SU-DHL-6 (cell line): ENCODE measurements at regions not wholly inside any gene's neighbourhood (a gene's known extent, or its start where the extent isn't known, plus 50 kb on each side); places are given as distances from the start of the nearest gene placed in this dataset.
"Not testable (repeated sequence)": the region's sequence is repeated elsewhere in the genome, so short reads cannot be mapped to it uniquely, and the experiment has no call there.

ENCODE experiments used
- H2AFZ ChIP-seq: fragments of 200-600 bp; sonication (generic); 2 replicates; pipeline ENCODE4 v1.6.1; 2014; ENCODE audit warnings: low read depth, mild to moderate bottlenecking, moderate library complexity, mixed read lengths, antibody characterized with exemption, low read length; ENCODE audit not compliant: severe bottlenecking
- H3F3A ChIP-seq: fragments of 200-600 bp; shearing (Covaris generic); 2 replicates; pipeline ENCODE4 v1.6.0; 2016; ENCODE audit warnings: antibody characterized with exemption, mild to moderate bottlenecking; ENCODE audit not compliant: insufficient read depth
- H3K27ac ChIP-seq: fragments of 200-600 bp; sonication (generic); 2 replicates; pipeline ENCODE4 v1.5.1; 2016; ENCODE audit warnings: low read depth, mild to moderate bottlenecking, low read length, moderate library complexity, mixed read lengths
- H3K27me3 ChIP-seq: fragments of 200-600 bp; sonication (generic), shearing (Covaris generic); 2 replicates; pipeline ENCODE4 v1.6.0; 2014; ENCODE audit warnings: mild to moderate bottlenecking, low read length
- H3K36me3 ChIP-seq: fragments of 200-600 bp; sonication (generic); 2 replicates; pipeline ENCODE4 v1.6.1; 2014; ENCODE audit warnings: mild to moderate bottlenecking, low read length, mixed read lengths
- H3K4me2 ChIP-seq: fragments of 300-600, 200-600 bp; shearing (Covaris generic), sonication (generic); 2 replicates; pipeline ENCODE4 v1.6.0; 2014; ENCODE audit warnings: low read length, low read depth, mild to moderate bottlenecking; ENCODE audit not compliant: poor library complexity, severe bottlenecking
- H3K4me3 ChIP-seq: fragments of 200-600 bp; sonication (generic); 2 replicates; pipeline ENCODE4 v1.5.1; 2014; ENCODE audit warnings: antibody characterized with exemption, low read length, mild to moderate bottlenecking, mixed read lengths; ENCODE audit not compliant: insufficient read depth, poor library complexity, severe bottlenecking
- H3K79me2 ChIP-seq: fragments of 200-600 bp; sonication (generic); 2 replicates; pipeline ENCODE4 v1.6.1; 2014; ENCODE audit warnings: mild to moderate bottlenecking, low read length, moderate library complexity; ENCODE audit not compliant: insufficient read depth
- H3K9ac ChIP-seq: fragments of 200-600 bp; sonication (generic); 2 replicates; pipeline ENCODE4 v1.7.0; 2014; ENCODE audit warnings: mild to moderate bottlenecking, low read length
- H3K9me2 ChIP-seq: fragments of 200-600 bp; sonication (generic); replicated peaks from 2 replicates; pipeline ENCODE4 v1.6.1; 2014; ENCODE audit warnings: low read length; ENCODE audit not compliant: insufficient read depth
- H3K9me3 ChIP-seq: fragments of 200-600 bp; sonication (generic); 2 replicates; pipeline ENCODE4 v1.6.1; 2014; ENCODE audit warnings: low read length, mixed read lengths; ENCODE audit not compliant: insufficient read depth
- H4K20me1 ChIP-seq: fragments of 200-600 bp; sonication (generic); 2 replicates; pipeline ENCODE4 v1.6.1; 2014; ENCODE audit warnings: low read depth, mild to moderate bottlenecking, antibody characterized with exemption, low read length, moderate library complexity, mixed read lengths
- EZH2phosphoT487 ChIP-seq: fragments of 200-600 bp; sonication (generic), shearing (Covaris generic); conservative IDR thresholded peaks from 2 replicates; pipeline ENCODE4 v1.6.1; 2018; ENCODE audit warnings: mild to moderate bottlenecking, antibody characterized with exemption, low read length, moderate library complexity, mixed read lengths
- TF ChIP-seq, protein P1 (sequence below): fragments of 200-600 bp; sonication (generic); IDR thresholded peaks from one replicate; pipeline ENCODE4 v1.5.1; 2017; ENCODE audit warnings: antibody characterized with exemption, mild to moderate bottlenecking, low read length, moderate library complexity; ENCODE audit not compliant: insufficient read depth, poor library complexity, severe bottlenecking

- H4K20me1 ChIP-seq, result no peaks in the 10 kb centered on the region
- no peaks in the 10 kb centered on the region for H3K36me3 ChIP-seq
- TF ChIP-seq EZH2phosphoT487, result no peak
- TF ChIP-seq, protein P1, sequence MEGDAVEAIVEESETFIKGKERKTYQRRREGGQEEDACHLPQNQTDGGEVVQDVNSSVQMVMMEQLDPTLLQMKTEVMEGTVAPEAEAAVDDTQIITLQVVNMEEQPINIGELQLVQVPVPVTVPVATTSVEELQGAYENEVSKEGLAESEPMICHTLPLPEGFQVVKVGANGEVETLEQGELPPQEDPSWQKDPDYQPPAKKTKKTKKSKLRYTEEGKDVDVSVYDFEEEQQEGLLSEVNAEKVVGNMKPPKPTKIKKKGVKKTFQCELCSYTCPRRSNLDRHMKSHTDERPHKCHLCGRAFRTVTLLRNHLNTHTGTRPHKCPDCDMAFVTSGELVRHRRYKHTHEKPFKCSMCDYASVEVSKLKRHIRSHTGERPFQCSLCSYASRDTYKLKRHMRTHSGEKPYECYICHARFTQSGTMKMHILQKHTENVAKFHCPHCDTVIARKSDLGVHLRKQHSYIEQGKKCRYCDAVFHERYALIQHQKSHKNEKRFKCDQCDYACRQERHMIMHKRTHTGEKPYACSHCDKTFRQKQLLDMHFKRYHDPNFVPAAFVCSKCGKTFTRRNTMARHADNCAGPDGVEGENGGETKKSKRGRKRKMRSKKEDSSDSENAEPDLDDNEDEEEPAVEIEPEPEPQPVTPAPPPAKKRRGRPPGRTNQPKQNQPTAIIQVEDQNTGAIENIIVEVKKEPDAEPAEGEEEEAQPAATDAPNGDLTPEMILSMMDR, result no peak
- no peak overlapping the region for H3K27ac ChIP-seq
- no peaks in the 10 kb centered on the region for H3K9me3 ChIP-seq
- no peaks in the 10 kb centered on the region for H3K79me2 ChIP-seq
- H2AFZ ChIP-seq, result no peak overlapping the region
- no peak overlapping the region for H3K4me2 ChIP-seq
- no peak overlapping the region for H3K9ac ChIP-seq
- H3K27me3 ChIP-seq, result no peaks in the 10 kb centered on the region; the same call in 1 of the 2 replicates
- no peak overlapping the region for H3K4me3 ChIP-seq
- no peaks in the 10 kb centered on the region for H3F3A ChIP-seq
- no peaks in the 10 kb centered on the region for H3K9me2 ChIP-seq
Observed at GRCh38 chr20:48524582-48524981, 303.2 kb downstream of the PREX1 start.

DNA sequence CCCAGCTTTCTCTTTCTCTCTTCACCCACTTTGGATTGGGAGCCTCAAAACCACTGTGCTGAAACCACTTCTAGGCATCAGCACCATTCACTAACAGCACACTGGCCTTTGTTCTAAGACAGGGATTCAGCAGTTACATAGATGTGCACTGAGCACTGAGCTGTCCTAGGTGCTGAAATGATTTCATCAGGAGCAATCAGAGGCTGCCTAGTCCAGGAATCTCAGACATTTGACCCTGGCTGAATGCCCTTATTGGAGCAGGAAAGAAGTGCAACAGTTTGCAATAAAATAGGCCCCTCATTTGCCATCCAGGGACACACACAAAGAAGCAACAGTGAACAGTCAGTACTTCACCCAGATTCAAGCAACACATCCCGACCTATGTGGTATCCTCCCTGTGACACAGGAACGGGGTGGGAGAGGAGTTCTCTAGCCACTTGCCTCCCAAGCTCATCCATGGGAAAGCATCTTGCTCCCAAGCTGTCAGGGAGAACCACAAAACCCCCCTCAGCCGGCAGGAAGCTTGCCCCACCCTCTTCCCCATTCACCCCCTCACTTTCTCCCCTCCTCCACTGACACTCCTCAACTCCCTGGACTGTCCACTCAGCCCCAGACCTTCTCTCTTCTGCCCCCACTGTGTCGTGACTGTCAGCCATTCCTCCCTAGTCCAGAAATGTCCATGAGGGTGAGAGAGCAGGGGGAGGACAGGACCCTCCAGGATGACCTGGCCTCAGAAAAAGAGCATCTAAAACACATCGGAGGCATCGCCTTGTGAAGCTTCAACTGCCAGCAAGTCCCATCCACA is 304.4 kb downstream of the PREX1 start:
- Histone ChIP-seq H3K9me3 (no peaks in the 10 kb centered on the region), H3K27me3 (no peaks in the 10 kb centered on the region; the same call in 1 of the 2 replicates), H3F3A (no peaks in the 10 kb centered on the region), H2AFZ (no peak overlapping the region), H3K27ac (no peak overlapping the region), H3K36me3 (no peaks in the 10 kb centered on the region), H3K9ac (no peak overlapping the region), H3K9me2 (no peaks in the 10 kb centered on the region), H3K4me3 (no peak overlapping the region), H3K4me2 (no peak overlapping the region), H4K20me1 (no peaks in the 10 kb centered on the region), H3K79me2 (no peaks in the 10 kb centered on the region)
- no peak for TF ChIP-seq EZH2phosphoT487
- TF ChIP-seq, protein P1, result no peak

DNA sequence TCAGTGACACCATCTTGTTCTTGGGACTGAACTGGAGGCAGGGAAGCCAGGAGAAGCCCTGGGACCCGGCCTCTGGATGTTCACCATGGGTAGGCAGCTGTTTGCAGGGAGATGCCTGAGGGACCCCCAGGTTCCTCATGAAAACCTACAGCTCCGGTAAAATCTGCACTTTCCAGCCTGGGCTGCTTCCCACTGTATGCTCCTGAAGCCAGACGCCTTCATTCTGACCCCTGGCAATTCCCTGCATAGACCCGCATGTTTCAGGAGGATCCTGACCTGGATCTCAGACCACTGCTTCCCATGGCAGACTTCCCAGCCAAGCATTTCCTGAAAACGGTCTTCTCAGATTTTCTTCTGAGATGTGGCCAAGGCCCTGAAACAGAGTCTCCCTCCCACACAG is 306.7 kb downstream of the PREX1 start:
- no peaks in the 10 kb centered on the region for H3K36me3 ChIP-seq
- H3K27me3 ChIP-seq, result no peaks in the 10 kb centered on the region
- H3K4me3 ChIP-seq, result no peak overlapping the region
- H3K9me2 ChIP-seq, result no peaks in the 10 kb centered on the region
- H3K4me2 ChIP-seq, result no peak overlapping the region
- no peaks in the 10 kb centered on the region for H4K20me1 ChIP-seq
- no peaks in the 10 kb centered on the region for H3K79me2 ChIP-seq
- no peak overlapping the region for H3K9ac ChIP-seq
- no peaks in the 10 kb centered on the region for H3F3A ChIP-seq
- H3K9me3 ChIP-seq, result no peaks in the 10 kb centered on the region
- no peak overlapping the region for H2AFZ ChIP-seq
- TF ChIP-seq EZH2phosphoT487, result no peak
- TF ChIP-seq, protein P1, result no peak
- no peak overlapping the region for H3K27ac ChIP-seq

- not testable (repeated sequence) for H2AFZ ChIP-seq, H3K79me2 ChIP-seq, H3F3A ChIP-seq, H3K9ac ChIP-seq, H3K27ac ChIP-seq, H3K4me2 ChIP-seq, H3K9me2 ChIP-seq, H3K9me3 ChIP-seq, H3K36me3 ChIP-seq, H3K4me3 ChIP-seq, H3K27me3 ChIP-seq, H4K20me1 ChIP-seq
Observed at GRCh38 chr20:48516196-48516595, 311.6 kb downstream of the PREX1 start.

GRCh38 chr20:48514577-48514976 is 313.2 kb downstream of the PREX1 start:
- not testable (repeated sequence) for H3F3A ChIP-seq, H4K20me1 ChIP-seq, H3K9me2 ChIP-seq, H3K27ac ChIP-seq, H3K79me2 ChIP-seq, H3K9ac ChIP-seq, H3K9me3 ChIP-seq, H3K27me3 ChIP-seq, H2AFZ ChIP-seq, H3K4me3 ChIP-seq, H3K4me2 ChIP-seq, H3K36me3 ChIP-seq

GRCh38 chr20:48512539-48512938 is 315.3 kb downstream of the PREX1 start:
- not testable (repeated sequence) for H3K9ac ChIP-seq, H2AFZ ChIP-seq, H3K4me2 ChIP-seq, H3K9me2 ChIP-seq, H3K9me3 ChIP-seq, H3K79me2 ChIP-seq, H4K20me1 ChIP-seq, H3K36me3 ChIP-seq, H3K27ac ChIP-seq, H3F3A ChIP-seq, H3K4me3 ChIP-seq, H3K27me3 ChIP-seq
